Right lung (tissue), 2 donors: ENCODE measurements at regions not wholly inside any gene's neighbourhood (a gene's known extent, or its start where the extent isn't known, plus 50 kb on each side); places are given as distances from the start of the nearest gene placed in this dataset.
A peak's percentile ranks its signal among the peaks of the same experiment; 100 is the strongest.

Source experiments
- DNase-seq, 2 donors: peaks; one replicate each; pipeline ENCODE4 v3.0.0-alpha.2; 2013

DNA sequence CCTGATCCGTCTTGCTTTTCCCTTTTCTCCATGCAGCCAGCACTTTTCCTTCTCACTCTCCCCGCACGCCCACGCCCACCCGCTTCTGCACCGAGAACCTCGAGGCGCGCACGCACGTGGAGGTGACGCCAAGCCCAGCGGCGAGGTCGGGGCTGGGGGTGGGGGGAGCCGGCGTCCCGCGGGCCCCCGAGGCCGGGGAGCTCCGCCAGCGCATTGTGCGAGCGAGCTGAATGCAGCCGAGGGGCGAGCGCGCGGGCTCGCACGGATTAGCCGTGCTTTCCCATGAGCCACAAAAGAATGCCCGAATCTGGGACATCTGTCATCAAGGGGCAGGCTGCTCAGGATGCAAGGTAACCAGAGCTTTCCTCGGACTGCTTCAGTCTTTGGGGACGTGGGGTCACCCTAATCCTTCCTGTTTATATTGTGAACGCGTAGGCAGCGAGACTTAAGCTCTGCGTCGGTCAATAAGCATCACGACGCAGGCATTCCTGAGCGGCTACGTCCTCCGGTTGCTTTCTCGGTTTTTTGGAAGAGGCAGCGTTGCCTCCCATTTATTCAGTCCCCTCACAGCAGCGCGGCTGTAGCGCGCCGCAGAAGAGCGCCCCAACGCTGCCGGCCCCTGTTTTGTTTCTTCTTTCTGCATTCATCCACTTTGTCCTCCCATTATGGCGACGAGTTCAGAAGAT is 67.3 kb upstream of the AKT3 start:
- peak; percentile 46 to 49 for DNase-seq

DNA sequence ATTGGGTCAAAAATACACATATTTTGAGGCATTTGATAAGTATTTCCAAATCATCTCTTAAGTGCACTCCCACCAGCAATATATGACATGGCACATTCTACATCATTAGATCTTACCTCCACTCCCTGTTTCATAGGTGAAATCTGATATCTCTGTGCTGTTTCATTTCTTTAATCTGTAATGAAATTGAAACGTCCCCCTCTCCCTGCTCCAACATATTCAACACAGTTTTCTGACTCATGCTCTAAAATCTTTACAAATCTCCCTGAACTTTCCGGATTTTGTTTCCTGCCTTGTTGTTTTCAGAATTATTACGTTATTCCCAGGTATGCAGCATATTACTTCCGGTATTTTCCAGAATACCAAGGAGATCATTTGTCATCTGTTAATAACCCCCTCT is 66.1 kb upstream of the AKT3 start:
- DNase-seq = no peak

DNA sequence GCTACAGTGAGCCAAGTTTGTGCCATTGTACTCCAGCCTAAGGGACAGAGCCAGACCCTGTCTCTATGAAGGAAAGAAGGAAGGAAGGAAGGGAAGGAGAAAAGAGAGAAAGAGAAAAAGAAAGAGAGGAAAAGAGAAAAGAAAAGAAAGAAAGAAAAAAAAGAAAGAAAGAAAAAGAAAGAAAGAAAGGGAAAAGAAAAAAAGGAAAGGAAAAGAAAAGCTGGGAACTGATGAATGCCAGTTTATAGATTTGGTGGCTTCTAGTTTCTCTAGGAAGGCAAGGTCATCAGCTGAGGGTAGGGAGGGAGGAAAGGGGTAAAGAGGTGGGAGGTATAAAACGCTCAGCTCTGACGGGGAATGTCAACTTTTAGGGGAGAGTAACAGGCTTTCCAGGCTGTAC is 62.3 kb upstream of the AKT3 start:
- no peak for DNase-seq

DNA sequence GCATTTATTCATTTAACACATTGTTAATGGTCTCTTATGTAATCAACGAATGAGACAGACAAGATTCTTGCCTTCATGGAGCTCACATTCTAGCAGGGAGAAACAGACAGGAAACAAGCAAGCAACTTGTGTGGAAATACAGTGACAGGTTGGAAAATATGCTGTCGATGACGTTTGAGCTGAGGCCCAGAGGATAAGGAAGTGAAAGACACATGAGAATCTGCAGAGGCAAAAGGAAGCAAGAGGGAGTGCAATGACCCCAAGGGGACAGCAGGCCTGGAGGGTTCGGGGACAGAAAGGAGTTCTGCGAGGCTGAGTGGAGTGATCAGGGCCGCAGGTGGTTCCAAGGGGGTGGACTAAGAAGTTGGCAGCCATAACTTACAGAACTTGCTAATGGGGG is 60.6 kb upstream of the AKT3 start:
- DNase-seq = no peak

DNA sequence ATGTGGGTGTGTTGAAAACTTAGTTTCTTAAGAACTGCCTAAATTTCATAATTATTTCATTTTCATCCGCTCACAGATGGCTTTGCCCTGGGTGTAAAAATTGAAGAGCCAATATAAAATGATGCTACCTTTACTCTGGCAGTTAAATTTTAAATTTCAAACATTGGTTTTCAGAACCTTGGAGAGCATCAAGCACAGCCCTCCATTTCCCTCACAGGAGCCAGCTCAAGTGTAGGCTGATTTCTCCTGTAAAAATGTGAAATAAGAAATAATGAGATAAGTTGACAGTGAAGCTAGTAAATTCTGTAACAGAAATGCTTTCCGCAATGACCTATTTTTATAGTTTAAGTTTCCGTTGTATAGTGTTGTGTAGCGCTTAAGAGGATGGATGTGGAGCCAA is 53.9 kb upstream of the AKT3 start:
- no peak for DNase-seq

DNA sequence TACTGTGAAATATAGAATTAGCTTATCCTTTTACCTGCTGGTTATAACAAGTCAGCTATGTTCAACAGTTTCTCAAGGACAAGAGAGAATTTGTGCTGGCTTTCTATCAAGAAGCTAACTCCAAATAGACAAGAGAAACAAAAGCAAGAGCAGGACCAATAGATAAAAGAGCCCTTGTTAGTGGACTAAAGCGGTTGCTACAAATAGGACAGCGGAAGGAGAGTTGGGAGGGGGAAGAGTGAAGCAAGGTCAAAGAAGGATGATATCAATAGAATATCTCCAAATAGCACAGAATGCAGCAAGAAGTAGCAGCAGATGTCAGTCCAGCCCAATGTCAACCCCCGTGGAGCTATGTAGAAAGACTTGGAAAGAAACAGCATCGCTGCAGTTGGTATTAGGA is 53.0 kb upstream of the AKT3 start:
- DNase-seq = no peak

DNA sequence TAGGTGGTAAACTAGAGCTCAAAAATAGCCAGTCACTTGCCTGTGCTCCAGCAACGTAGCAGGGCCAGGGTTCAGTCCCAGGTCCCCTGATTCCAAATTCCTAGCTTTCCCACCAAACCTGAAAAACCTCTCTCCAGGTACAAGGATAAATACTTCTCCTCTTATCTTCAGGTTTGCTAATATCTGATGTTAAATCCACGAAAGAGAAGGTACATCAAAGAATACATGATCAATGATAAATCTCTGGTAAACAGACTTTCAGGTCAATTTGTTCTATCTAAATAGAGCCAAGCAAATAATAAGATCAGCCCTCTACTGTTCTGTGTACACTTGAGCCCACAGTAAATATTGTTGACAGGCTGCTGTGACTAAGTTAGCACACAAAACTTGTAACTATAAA is 52.1 kb upstream of the AKT3 start:
- DNase-seq = no peak
